ENCODE measurements at regions not wholly inside any gene's neighbourhood (a gene's known extent, or its start where the extent isn't known, plus 50 kb on each side); places are given as distances from the start of the nearest gene placed in this dataset.

DNA sequence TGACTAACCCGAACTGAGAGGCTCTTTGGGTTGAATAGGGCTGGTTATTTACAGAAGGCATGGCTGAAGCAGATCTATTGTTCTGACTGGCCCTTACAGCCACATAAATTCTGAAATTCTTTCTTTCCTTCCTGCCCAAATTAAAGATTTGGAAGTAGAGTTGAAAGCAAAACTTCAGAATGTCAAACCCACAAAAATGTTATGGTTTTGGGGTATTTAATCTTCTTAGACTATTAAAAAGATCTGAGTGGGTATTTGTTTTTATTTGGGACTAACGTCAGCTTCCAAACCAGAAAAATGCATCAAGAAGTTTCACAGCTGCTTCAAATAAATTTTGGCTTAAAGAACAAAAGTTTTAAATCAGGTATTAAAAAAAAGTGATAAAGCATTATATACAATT is 124.5 kb downstream of the AHR start:
- H3K9me3 ChIP-seq (ENCODE audit: control insufficient read depth, insufficient read depth, low read length), result no peaks in the 10 kb centered on the region

DNA sequence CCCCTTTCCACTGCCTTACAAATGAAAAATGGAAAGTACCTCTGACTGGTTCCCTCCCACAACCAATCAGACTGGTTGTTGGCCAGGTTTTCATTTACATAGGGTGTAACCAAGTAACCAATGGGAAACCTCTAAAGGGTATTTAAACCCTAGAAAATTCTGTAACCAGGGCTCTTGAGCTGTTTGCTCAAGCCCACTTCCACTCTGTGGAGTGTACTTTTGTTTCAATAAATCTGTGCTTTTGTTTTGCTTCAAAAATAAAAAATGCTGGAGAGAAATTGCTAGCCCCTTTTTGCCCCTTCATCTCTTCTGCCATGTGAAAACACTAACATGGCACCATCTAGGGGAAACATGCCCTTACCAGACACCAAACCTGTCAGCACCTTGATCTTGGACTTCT is 129.5 kb downstream of the AHR start:
- Histone ChIP-seq H3K9me3 (ENCODE audit: control insufficient read depth, insufficient read depth, low read length) (peaks cover 4% of the 10 kb centered on the region; the same call in 1 of the 2 replicates), H4K20me1 (ENCODE audit: control insufficient read depth, insufficient read depth, low read depth, low read length) (no peaks in the 10 kb centered on the region), H3K4me1 (ENCODE audit: control insufficient read depth, low read length) (no peaks in the 10 kb centered on the region), H3K4me3 (ENCODE audit: low read length) (no peak overlapping the region), H3K27me3 (ENCODE audit: control insufficient read depth, low read length) (no peaks in the 10 kb centered on the region), H3K27ac (ENCODE audit: low read depth, low read length) (no peak overlapping the region), H3F3A (ENCODE audit: control insufficient read depth, insufficient read depth) (no peaks in the 10 kb centered on the region), H3K9me2 (replicated peaks; ENCODE audit: control insufficient read depth, low read length) (no peaks in the 10 kb centered on the region), H3K36me3 (ENCODE audit: control insufficient read depth, low read length) (no peaks in the 10 kb centered on the region), H3K4me2 (ENCODE audit: low read length) (no peak overlapping the region), H3K79me2 (ENCODE audit: control insufficient read depth, low read length) (no peaks in the 10 kb centered on the region)
- TF ChIP-seq, protein P1, sequence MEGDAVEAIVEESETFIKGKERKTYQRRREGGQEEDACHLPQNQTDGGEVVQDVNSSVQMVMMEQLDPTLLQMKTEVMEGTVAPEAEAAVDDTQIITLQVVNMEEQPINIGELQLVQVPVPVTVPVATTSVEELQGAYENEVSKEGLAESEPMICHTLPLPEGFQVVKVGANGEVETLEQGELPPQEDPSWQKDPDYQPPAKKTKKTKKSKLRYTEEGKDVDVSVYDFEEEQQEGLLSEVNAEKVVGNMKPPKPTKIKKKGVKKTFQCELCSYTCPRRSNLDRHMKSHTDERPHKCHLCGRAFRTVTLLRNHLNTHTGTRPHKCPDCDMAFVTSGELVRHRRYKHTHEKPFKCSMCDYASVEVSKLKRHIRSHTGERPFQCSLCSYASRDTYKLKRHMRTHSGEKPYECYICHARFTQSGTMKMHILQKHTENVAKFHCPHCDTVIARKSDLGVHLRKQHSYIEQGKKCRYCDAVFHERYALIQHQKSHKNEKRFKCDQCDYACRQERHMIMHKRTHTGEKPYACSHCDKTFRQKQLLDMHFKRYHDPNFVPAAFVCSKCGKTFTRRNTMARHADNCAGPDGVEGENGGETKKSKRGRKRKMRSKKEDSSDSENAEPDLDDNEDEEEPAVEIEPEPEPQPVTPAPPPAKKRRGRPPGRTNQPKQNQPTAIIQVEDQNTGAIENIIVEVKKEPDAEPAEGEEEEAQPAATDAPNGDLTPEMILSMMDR (IDR thresholded peaks at IDR 0.05; ENCODE audit: low read depth, low read length, poor library complexity, severe bottlenecking), result no peak
- no peak for TF ChIP-seq EZH2phosphoT487 (IDR thresholded peaks at IDR 0.05; ENCODE audit: borderline replicate concordance, low read length)

More for the DNA sequence above, 124.5 kb downstream of the AHR start:
- Histone ChIP-seq H3F3A (ENCODE audit: control insufficient read depth, insufficient read depth) (no peaks in the 10 kb centered on the region), H3K79me2 (ENCODE audit: control insufficient read depth, low read length) (no peaks in the 10 kb centered on the region), H3K4me2 (ENCODE audit: low read length) (no peak overlapping the region), H4K20me1 (ENCODE audit: control insufficient read depth, insufficient read depth, low read depth, low read length) (no peaks in the 10 kb centered on the region), H3K9me2 (replicated peaks; ENCODE audit: control insufficient read depth, low read length) (no peaks in the 10 kb centered on the region), H3K27ac (ENCODE audit: low read depth, low read length) (no peak overlapping the region), H3K27me3 (ENCODE audit: control insufficient read depth, low read length) (no peaks in the 10 kb centered on the region), H3K36me3 (ENCODE audit: control insufficient read depth, low read length) (no peaks in the 10 kb centered on the region), H3K4me3 (ENCODE audit: low read length) (no peak overlapping the region), H3K4me1 (ENCODE audit: control insufficient read depth, low read length) (no peaks in the 10 kb centered on the region)
- TF ChIP-seq, protein P1 (IDR thresholded peaks at IDR 0.05; ENCODE audit: low read depth, low read length, poor library complexity, severe bottlenecking), result no peak
- TF ChIP-seq EZH2phosphoT487 (IDR thresholded peaks at IDR 0.05; ENCODE audit: borderline replicate concordance, low read length), result no peak

DNA sequence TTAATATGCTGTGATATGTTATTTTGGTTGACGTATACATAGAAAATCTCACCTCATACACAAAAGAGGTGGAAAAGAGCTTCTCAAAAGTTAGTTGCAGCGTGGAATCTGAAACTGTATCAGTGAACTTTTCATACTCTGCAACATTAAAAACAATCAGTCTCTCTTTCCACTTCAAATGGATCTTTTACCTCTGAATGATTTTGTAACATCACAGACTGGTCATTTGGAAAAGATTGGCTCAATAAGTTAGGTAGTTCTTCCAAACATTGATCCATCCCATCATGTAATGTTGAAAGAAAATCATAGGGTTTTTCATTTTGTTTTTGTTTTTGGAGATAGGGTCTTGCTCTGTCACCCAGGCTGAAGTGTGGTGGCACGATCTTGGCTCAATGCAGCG is 131.1 kb downstream of the AHR start:
- Histone ChIP-seq H4K20me1 (ENCODE audit: control insufficient read depth, insufficient read depth, low read depth, low read length) (no peaks in the 10 kb centered on the region), H3K27ac (ENCODE audit: low read depth, low read length) (no peak overlapping the region), H3K79me2 (ENCODE audit: control insufficient read depth, low read length) (no peaks in the 10 kb centered on the region), H3K27me3 (ENCODE audit: control insufficient read depth, low read length) (no peaks in the 10 kb centered on the region), H3K4me2 (ENCODE audit: low read length) (no peak overlapping the region), H3K9me2 (replicated peaks; ENCODE audit: control insufficient read depth, low read length) (no peaks in the 10 kb centered on the region), H3K4me3 (ENCODE audit: low read length) (no peak overlapping the region), H3K36me3 (ENCODE audit: control insufficient read depth, low read length) (no peaks in the 10 kb centered on the region), H3F3A (ENCODE audit: control insufficient read depth, insufficient read depth) (no peaks in the 10 kb centered on the region), H3K9me3 (ENCODE audit: control insufficient read depth, insufficient read depth, low read length) (peaks cover 4% of the 10 kb centered on the region; the same call in 1 of the 2 replicates), H3K4me1 (ENCODE audit: control insufficient read depth, low read length) (no peaks in the 10 kb centered on the region)
- TF ChIP-seq, protein P1 (IDR thresholded peaks at IDR 0.05; ENCODE audit: low read depth, low read length, poor library complexity, severe bottlenecking), result no peak
- TF ChIP-seq EZH2phosphoT487 (IDR thresholded peaks at IDR 0.05; ENCODE audit: borderline replicate concordance, low read length), result no peak

All from DOHH2 (cell line).